HL-60 (cell line): ENCODE measurements at regions not wholly inside any gene's neighbourhood (a gene's known extent, or its start where the extent isn't known, plus 50 kb on each side); places are given as distances from the start of the nearest gene placed in this dataset.

ENCODE experiments used
- DNase-seq, 2 experiments: peaks; one replicate each; pipeline ENCODE4 v3.0.0-alpha.2; 2010 to 2020; ENCODE audit warnings: low read depth in 1 of 2, low spot score in 1 of 2
- H3K27ac ChIP-seq: fragments of 250-450 bp; sonication (Bioruptor Pico); replicated peaks from 2 replicates; pipeline ENCODE4 v1.5.1; 2020; ENCODE audit warnings: mild to moderate bottlenecking, moderate library complexity
- H3K27me3 ChIP-seq: fragments of 250-450 bp; sonication (Bioruptor Pico); 2 replicates; pipeline ENCODE4 v1.5.1; 2021; ENCODE audit warnings: mild to moderate bottlenecking, moderate library complexity; ENCODE audit not compliant: insufficient read depth, poor library complexity, severe bottlenecking
- H3K4me3 ChIP-seq: replicated peaks from 2 replicates; pipeline ENCODE4 v1.5.1; 2011; ENCODE audit warnings: mild to moderate bottlenecking, control low read depth, low read length; ENCODE audit not compliant: insufficient read depth
- CTCF ChIP-seq: IDR thresholded peaks from one replicate; pipeline ENCODE4 v1.5.1; 2011; ENCODE audit warnings: low read length, control low read depth, inconsistent platforms; ENCODE audit not compliant: insufficient read depth
- GABPA ChIP-seq: IDR thresholded peaks from 2 replicates; pipeline ENCODE4 v1.6.1; 2012; ENCODE audit warnings: low read depth
- POLR2AphosphoS5 ChIP-seq: IDR thresholded peaks from 2 replicates; pipeline ENCODE4 v1.6.1; 2012; ENCODE audit warnings: low read depth
- REST ChIP-seq: IDR thresholded peaks from 2 replicates; pipeline ENCODE4 v1.6.1; 2012; ENCODE audit warnings: low read depth; ENCODE audit not compliant: insufficient replicate concordance
- SPI1 ChIP-seq: IDR thresholded peaks from 2 replicates; pipeline ENCODE4 v1.6.1; 2012; ENCODE audit warnings: low read depth, mild to moderate bottlenecking, borderline replicate concordance

GRCh38 chr2:167336213-167336612, 447.9 kb downstream of the XIRP2 start:
- H3K4me3 ChIP-seq, result no peak overlapping the region
- TF ChIP-seq SPI1 (no peak), REST (no peak), GABPA (no peak), POLR2AphosphoS5 (no peak)
- H3K27ac ChIP-seq, result no peak overlapping the region
- no peaks in the 10 kb centered on the region for H3K27me3 ChIP-seq
- no peak for DNase-seq

- Histone ChIP-seq H3K27ac (no peak overlapping the region), H3K27me3 (no peaks in the 10 kb centered on the region), H3K4me3 (no peak overlapping the region)
- no peak for TF ChIP-seq CTCF
- no peak for TF ChIP-seq SPI1
- no peak for TF ChIP-seq GABPA
- no peak for TF ChIP-seq REST
- TF ChIP-seq POLR2AphosphoS5, result no peak
- DNase-seq, result no peak
Observed at GRCh38 chr2:167335541-167335992, 447.3 kb downstream of the XIRP2 start.

GRCh38 chr2:167334146-167334742, 446.0 kb downstream of the XIRP2 start:
- no peak for TF ChIP-seq POLR2AphosphoS5
- TF ChIP-seq CTCF, result no peak
- TF ChIP-seq REST, result no peak
- TF ChIP-seq GABPA, result no peak
- TF ChIP-seq SPI1, result no peak
- DNase-seq, result no peak
- Histone ChIP-seq H3K4me3 (no peak overlapping the region), H3K27me3 (no peaks in the 10 kb centered on the region), H3K27ac (no peak overlapping the region)
